Upper lobe of left lung (tissue), 4 donors: ENCODE measurements at regions not wholly inside any gene's neighbourhood (a gene's known extent, or its start where the extent isn't known, plus 50 kb on each side); places are given as distances from the start of the nearest gene placed in this dataset.

Source experiments
- EP300 ChIP-seq, 4 donors: sonication (generic); formaldehyde crosslinking; IDR thresholded peaks; one replicate each; pipeline ENCODE4 v1.5.1; 2017; ENCODE audit warnings: antibody characterized with exemption in 4 of 4, control low read depth in 2 of 4
- POLR2A ChIP-seq, 4 donors: fragments of 450-650 bp; IDR thresholded peaks; one replicate each; pipeline ENCODE4 v1.5.1; 2016 to 2017; ENCODE audit warnings: antibody characterized with exemption in 4 of 4, mild to moderate bottlenecking in 2 of 4

DNA sequence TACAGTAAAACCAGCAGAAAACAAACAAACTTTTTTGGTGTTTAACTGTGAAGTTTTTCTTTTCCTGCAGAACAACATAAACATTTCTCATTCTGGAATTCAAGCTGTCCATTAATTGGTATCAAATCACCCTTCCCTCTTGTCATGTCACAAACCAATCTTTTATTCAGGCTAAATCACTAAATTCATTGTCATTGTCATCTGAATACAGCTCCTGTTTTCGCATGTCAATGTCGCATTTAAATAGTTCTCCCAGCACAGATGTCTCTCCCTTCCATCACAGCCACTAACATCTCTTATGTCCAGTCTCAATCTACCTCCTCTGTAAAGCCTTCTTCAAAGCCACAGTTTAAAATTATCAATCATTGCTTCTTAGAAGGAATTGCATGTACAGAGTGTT, 192.1 kb upstream of the PCDH10 start:
- TF ChIP-seq EP300 (IDR thresholded peaks at IDR 0.05), result no peak
- no peak for TF ChIP-seq POLR2A (IDR thresholded peaks at IDR 0.05)
